RPMI8226 (cell line): ENCODE measurements at regions not wholly inside any gene's neighbourhood (a gene's known extent, or its start where the extent isn't known, plus 50 kb on each side); places are given as distances from the start of the nearest gene placed in this dataset.

Experiments
- DNase-seq: peaks from one replicate; pipeline ENCODE4 v3.0.0-alpha.2; 2015

DNA sequence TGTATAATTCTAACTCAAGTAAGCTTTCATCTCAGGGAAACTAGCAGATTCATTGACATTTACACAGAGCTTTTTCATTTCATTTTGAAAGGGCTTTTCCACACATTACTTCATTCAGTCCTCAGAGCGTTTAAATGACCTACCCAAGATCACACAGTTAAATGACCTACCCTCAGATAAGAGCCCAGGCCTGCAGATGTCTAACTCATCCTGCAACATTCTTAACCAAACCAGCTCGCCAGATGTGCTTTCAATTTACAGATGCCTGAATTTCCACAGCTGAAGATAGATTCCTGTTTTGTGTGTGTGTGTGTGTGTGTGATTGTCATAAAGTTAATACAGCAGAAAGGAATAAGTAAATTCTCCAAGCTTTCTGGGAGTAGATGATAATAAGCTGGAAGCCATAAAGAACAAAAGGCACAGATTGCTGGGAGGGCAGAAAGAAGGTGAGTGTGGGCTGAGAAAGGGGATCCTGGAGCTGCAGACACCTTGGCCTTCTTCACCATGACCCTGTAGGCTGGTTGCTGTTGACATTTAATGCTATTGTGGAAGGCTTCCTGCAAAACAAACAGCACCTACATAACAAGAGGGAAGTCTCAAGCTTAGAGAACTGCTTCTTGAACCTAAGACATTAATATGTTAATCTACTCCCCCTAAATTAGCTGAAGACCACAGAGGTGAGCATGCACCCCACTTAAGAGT lies 489.7 kb upstream of the CELF2 start:
- no peak for DNase-seq

GRCh38 chr10:10528563-10528910 lies 489.1 kb upstream of the CELF2 start:
- DNase-seq = no peak

- no peak for DNase-seq
These were observed 487.4 kb upstream of the CELF2 start for GRCh38 chr10:10530313-10530712.

- DNase-seq = no peak
These were observed 485.4 kb upstream of the CELF2 start for GRCh38 chr10:10532236-10532635.

GRCh38 chr10:10532826-10533225 lies 484.8 kb upstream of the CELF2 start:
- no peak for DNase-seq

- DNase-seq = no peak
These were observed 484.2 kb upstream of the CELF2 start for GRCh38 chr10:10533437-10533836.

DNA sequence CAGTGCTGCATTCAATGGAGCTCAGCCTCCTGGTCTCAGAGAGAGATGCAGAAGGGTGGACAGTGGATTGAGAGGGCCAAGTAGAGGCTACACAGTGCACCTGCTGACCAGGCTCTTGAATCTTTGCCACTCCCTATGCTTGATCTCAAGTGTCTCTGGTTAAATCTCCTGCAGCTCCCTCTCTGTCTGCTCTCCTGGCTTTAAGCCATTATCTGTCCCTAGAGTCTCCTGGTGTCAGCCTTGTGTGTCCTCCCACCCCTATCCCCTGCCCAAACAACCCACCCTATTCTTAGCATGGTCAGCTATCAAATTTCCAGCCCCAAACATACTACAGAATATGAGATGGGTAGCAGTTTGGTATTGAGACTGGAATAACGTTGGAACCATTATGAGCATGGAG lies 479.3 kb upstream of the CELF2 start:
- no peak for DNase-seq

DNA sequence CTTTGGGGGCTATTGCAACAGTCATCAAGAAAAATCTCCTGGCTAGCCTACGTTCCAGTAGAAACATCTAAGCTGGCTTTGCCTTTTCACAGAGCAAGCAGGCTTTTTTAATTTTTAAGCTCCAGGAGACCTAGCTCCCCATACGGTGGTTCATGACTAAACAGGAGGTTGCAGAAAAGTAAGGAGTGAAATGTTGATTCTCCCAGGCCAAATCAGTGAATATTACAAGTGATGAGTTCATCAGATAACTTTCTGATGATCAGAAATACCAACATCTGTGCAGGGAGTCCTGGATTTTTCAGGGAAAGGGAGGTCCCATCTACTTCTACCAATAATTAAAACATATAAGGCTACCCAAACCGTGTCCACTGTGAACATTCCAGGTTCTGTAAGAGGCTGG lies 477.3 kb upstream of the CELF2 start:
- no peak for DNase-seq

- DNase-seq = no peak
These were observed 475.2 kb upstream of the CELF2 start for GRCh38 chr10:10542477-10542876.

DNA sequence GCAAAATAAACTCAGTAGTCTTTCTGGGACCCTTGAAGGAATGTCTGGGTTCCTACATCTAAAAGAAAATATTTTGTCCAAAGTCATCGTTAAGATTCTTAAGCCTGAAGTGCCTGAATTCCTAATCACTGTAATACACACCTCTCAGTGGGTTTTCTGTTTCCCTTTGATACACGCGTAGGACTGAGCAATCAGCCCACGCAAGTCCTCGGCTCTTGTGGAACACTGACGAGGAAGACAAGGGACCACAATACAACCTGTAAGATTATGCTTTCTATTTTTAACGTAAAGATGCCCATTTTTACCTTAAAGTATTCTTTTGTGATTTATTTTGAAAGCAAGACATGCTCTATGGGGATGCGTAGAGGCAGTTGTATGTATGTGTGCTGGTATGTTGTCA lies 472.8 kb upstream of the CELF2 start:
- DNase-seq = no peak

GRCh38 chr10:10545771-10546170 lies 471.9 kb upstream of the CELF2 start:
- no peak for DNase-seq

GRCh38 chr10:10551596-10552301 lies 465.9 kb upstream of the CELF2 start:
- no peak for DNase-seq

GRCh38 chr10:10552948-10553347 lies 464.7 kb upstream of the CELF2 start:
- no peak for DNase-seq

- no peak for DNase-seq
These were observed 453.4 kb upstream of the CELF2 start for GRCh38 chr10:10564081-10564794.

- DNase-seq = no peak
These were observed 440.7 kb upstream of the CELF2 start for GRCh38 chr10:10576937-10577336.

GRCh38 chr10:10579709-10580108 lies 438.0 kb upstream of the CELF2 start:
- no peak for DNase-seq

DNA sequence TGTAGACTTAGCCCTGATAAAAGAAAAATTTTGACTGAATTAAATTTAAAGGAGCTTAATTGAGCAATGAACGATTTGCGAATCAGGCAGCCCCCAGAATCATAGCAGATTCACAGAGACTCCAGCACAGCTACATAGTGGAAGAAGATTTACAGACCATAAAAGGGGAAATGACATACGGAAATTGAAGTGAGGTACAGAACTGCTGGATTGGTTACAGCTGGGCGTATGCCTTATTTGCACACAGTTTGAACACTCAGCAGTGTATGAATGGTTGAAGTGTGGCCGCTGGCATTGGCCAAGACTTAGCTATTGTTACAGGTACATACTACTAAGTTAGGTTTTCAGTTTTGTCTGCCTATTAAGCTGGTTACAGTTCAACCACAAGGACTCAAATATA lies 433.5 kb upstream of the CELF2 start:
- DNase-seq = no peak

DNA sequence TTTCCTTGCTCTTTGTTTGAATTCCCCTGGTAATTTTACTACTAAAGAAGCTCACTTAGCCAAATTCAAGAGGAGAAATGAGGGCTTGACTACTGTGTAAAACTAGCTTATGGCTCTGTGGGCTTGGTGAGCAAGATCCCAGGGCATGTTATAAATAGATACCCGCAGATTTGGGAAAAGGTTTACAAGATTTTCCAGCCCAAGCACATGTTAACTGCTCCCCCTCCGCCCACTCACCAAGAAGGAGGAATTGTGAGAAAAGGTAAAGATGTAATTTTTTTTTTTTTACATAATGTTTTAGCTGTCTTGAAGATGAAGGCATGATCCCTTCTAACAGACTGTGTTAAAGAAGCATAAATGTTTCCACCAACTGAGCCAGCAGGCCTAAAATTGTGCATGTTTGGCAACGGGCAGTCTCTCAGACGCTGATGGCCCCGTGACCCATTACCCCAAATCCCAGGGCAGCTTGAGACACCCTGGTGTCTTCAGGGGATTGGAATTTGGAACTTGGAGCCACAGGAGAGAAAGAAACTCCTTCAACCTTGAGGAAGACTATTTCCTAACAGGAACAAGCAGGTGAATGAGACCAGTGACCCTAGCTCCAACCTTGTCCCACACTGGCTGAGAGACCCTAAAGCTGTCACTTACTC lies 429.8 kb upstream of the CELF2 start:
- no peak for DNase-seq

DNA sequence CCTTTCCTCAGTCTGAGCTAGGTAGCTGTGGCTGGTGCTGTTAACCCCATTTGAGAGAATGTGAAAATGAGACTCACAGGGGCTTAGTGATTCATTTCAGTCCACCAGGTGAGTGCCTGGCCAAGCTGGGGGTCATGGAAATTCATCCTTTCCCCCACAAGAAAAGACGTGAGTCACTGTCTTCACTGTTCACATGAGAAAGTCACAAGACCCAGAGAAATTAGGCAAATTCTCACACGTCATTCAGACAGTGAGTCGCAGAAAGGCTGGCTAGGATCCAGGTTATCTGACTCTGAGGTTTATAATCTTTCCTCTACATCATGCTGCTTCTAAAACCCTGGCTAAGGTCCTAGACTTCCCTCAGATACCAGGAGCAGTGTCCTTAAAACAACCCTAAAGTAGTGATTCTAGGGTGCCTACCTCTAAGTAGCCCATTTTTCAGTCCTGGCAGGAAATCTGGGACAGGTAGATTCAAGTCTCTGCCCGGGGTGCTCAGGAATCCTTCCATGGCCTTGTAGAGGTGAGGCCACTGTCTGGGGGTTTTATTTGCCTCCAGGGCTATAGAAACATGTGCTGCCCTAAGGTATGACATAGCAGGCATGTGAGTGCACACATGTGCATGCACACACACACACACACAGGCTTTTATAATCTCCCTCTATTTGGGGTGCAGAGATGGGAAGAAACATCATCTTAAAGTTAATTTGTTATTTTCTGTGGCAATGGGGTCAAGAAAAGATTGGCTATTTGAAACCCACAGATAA lies 427.9 kb upstream of the CELF2 start:
- no peak for DNase-seq

GRCh38 chr10:10591715-10592341 lies 425.8 kb upstream of the CELF2 start:
- DNase-seq = no peak

- DNase-seq = no peak
These were observed 421.4 kb upstream of the CELF2 start for GRCh38 chr10:10596256-10596655.

DNA sequence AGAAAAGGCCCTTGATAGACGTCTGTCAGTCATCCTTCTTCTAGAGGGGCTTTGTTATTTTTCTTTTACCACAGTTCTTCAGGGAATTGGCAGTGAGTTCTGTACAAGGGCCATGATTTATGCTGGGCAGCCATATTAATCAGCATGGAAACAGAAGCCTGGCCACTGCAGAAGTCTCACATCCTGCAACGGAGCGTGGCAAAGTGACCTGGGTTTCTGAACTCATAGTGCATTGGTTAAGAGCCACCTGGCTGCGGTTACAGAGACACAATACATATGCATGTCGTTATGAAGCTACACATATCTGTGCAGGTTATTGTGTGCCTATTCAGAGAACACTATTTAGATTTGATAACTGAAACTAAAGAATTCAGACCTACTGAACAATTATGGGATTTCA lies 419.4 kb upstream of the CELF2 start:
- DNase-seq = peak; percentile 15
